ENCODE measurements at regions not wholly inside any gene's neighbourhood (a gene's known extent, or its start where the extent isn't known, plus 50 kb on each side); places are given as distances from the start of the nearest gene placed in this dataset.

DNA sequence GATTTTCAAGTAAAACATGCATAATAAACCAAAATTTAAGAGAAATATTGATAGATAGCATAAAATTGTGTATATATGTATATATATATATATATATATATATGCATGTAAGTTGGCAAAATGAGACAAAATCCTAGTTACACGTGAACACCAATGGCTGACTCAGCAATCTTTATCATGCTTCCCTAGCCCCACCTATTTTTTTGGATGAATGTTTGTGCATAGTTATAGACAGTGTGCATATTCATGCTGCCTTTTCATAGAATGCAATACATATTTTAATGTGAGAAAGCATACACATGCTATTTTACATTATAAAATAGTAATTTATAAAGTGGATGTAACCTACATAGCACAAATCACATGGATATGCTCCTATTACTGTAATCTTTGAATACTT, 230.3 kb downstream of the SH2D4B start:
- TF ChIP-seq, protein P1, sequence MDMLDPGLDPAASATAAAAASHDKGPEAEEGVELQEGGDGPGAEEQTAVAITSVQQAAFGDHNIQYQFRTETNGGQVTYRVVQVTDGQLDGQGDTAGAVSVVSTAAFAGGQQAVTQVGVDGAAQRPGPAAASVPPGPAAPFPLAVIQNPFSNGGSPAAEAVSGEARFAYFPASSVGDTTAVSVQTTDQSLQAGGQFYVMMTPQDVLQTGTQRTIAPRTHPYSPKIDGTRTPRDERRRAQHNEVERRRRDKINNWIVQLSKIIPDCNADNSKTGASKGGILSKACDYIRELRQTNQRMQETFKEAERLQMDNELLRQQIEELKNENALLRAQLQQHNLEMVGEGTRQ (IDR thresholded peaks at IDR 0.05; ENCODE audit: low read depth, low read length), result no peak
- TF ChIP-seq BHLHE40 (IDR thresholded peaks at IDR 0.05; ENCODE audit: low read depth, low read length) (no peak), MAFK (IDR thresholded peaks at IDR 0.05; ENCODE audit: low read depth, low read length) (peak; percentile 82), MXI1 (IDR thresholded peaks at IDR 0.05; ENCODE audit: borderline replicate concordance, low read depth, low read length) (no peak)
- Histone ChIP-seq H4K5ac (ENCODE audit: low read depth, low read length) (no peak overlapping the region), H3K4me3 (ENCODE audit: insufficient read depth, low read depth, low read length) (no peak overlapping the region), H2AFZ (replicated peaks; ENCODE audit: low read length, poor library complexity) (no peak overlapping the region), H3K9ac (ENCODE audit: low read depth, low read length) (no peak overlapping the region), H3K4me2 (ENCODE audit: low read depth, low read length) (no peak overlapping the region), H2BK120ac (ENCODE audit: low read depth, low read length) (no peak overlapping the region), H3K9me3 (ENCODE audit: control insufficient read depth, insufficient read depth, low read length) (peaks cover 2% of the 10 kb centered on the region; the same call in 1 of the 2 replicates), H3K27me3 (ENCODE audit: control insufficient read depth, insufficient read depth, low read length) (no peaks in the 10 kb centered on the region), H3K23ac (ENCODE audit: low read depth, low read length) (no peak overlapping the region), H2BK5ac (ENCODE audit: low read depth, low read length, poor library complexity, severe bottlenecking) (no peak overlapping the region), H3K4ac (ENCODE audit: low read depth, low read length) (no peak overlapping the region), H3K27ac (ENCODE audit: insufficient read depth, low read length) (no peak overlapping the region), H4K91ac (ENCODE audit: insufficient read depth, low read depth, low read length) (no peak overlapping the region), H3K14ac (replicated peaks; ENCODE audit: low read depth, low read length) (no peak overlapping the region), H3K36me3 (ENCODE audit: control insufficient read depth, insufficient read depth, low read length) (no peaks in the 10 kb centered on the region), H3K56ac (ENCODE audit: extremely low read depth, insufficient read depth, low read length) (no peak overlapping the region), H2AK9ac (replicated peaks; ENCODE audit: low read depth, low read length, poor library complexity) (no peak overlapping the region), H4K8ac (ENCODE audit: low read depth in 2 of 2, low read length in 2 of 2) (no peak overlapping the region), H3K18ac (ENCODE audit: low read depth, low read length) (no peak overlapping the region), H2AK5ac (ENCODE audit: low read depth, low read length) (no peak overlapping the region), H3K9me1 (ENCODE audit: insufficient read depth, low read length) (no peaks in the 10 kb centered on the region), H3K79me1 (ENCODE audit: low read depth in 1 of 2, low read length in 2 of 2) (no peaks in the 10 kb centered on the region), H4K20me1 (ENCODE audit: insufficient read depth, low read length) (no peaks in the 10 kb centered on the region), H3K4me1 (ENCODE audit: control insufficient read depth, insufficient read depth, low read length) (no peaks in the 10 kb centered on the region), H2BK15ac (ENCODE audit: low read depth, low read length) (no peak overlapping the region), H2BK20ac (ENCODE audit: low read depth, low read length) (no peak overlapping the region)
- ChIA-PET POLR2A (ENCODE audit: unreplicated experiment) (no interaction called here), CTCF (no interaction called here)
- DNase-seq (no peak), ATAC-seq (ENCODE audit: low read depth) (no peak)
- dilution Hi-C loops (cut with HindIII; ENCODE audit: low sequenced_read_pairs, unreplicated experiment), result no loop called here
- in situ Hi-C loops (cut with MboI; ENCODE audit: low sequenced_read_pairs), result no loop called here
- WGBS, 2 experiments (ENCODE audit: extremely low coverage in 2 of 2, insufficient read length in 1 of 2), result no CpG with 5 or more reads among the region's 1 CpG
- intact Hi-C loops (cut with micrococcal nuclease), result no loop called here
- BruUV-seq (replicated peaks), result no TSS peak

Measured in IMR-90 (cell line).